IMR-90 (cell line): ENCODE measurements at regions not wholly inside any gene's neighbourhood (a gene's known extent, or its start where the extent isn't known, plus 50 kb on each side); places are given as distances from the start of the nearest gene placed in this dataset.

ENCODE experiments used
- ATAC-seq: fragments of 200-7000 bp; cut with Tn5 transposase; 2 replicates; pipeline ENCODE4 v1.9.1; 2020; ENCODE audit warnings: low read depth, mild to moderate bottlenecking, moderate library complexity
- BruUV-seq: library from RNA; stranded (reverse); fragments of 400-500 nt; replicated peaks from 2 replicates; lab custom pipeline; 2021; lab: Mats Ljungman, UMichigan
- CTCF ChIA-PET: fragments of 300-600 bp; formaldehyde crosslinking; extraction: SDS; loops from one replicate; lab custom pipeline; 2021; ENCODE audit warnings: antibody characterized with exemption; lab: Yijun Ruan, JAX
- POLR2A ChIA-PET: fragments of 300-600 bp; sonication (Branson Sonifier 250); formaldehyde crosslinking; loops from one replicate; lab custom pipeline; 2022; ENCODE audit warnings: antibody characterized with exemption; ENCODE audit not compliant: unreplicated experiment; lab: Charles Lee
- DNase-seq: peaks from one replicate; pipeline ENCODE4 v3.0.0; 2013
- H2AFZ ChIP-seq: replicated peaks from 2 replicates; pipeline ENCODE3; 2013; ENCODE audit warnings: low read length, mild to moderate bottlenecking; ENCODE audit not compliant: poor library complexity
- H2AK5ac ChIP-seq: 2 replicates; pipeline ENCODE4 v1.6.1; 2013; ENCODE audit warnings: low read depth, low read length, inconsistent platforms
- H2AK9ac ChIP-seq: replicated peaks from 2 replicates; pipeline ENCODE3; 2013; ENCODE audit warnings: mild to moderate bottlenecking, low read depth, low read length, moderate library complexity; ENCODE audit not compliant: poor library complexity
- H2BK120ac ChIP-seq: 2 replicates; pipeline ENCODE4 v1.6.1; 2013; ENCODE audit warnings: low read depth, low read length, inconsistent platforms
- H2BK15ac ChIP-seq: 3 replicates; pipeline ENCODE4 v1.6.1; 2013; ENCODE audit warnings: low read depth, low read length, inconsistent platforms
- H2BK20ac ChIP-seq: 2 replicates; pipeline ENCODE4 v1.6.1; 2013; ENCODE audit warnings: low read depth, mild to moderate bottlenecking, inconsistent platforms, low read length, moderate library complexity
- H2BK5ac ChIP-seq: 2 replicates; pipeline ENCODE4 v1.6.1; 2013; ENCODE audit warnings: mild to moderate bottlenecking, low read depth, low read length, inconsistent platforms; ENCODE audit not compliant: poor library complexity, severe bottlenecking
- H3K14ac ChIP-seq: replicated peaks from 2 replicates; pipeline ENCODE4 v1.6.1; 2013; ENCODE audit warnings: low read depth, low read length, inconsistent platforms
- H3K18ac ChIP-seq: 2 replicates; pipeline ENCODE4 v1.6.1; 2013; ENCODE audit warnings: low read depth, low read length, control low read depth
- H3K23ac ChIP-seq: 2 replicates; pipeline ENCODE4 v1.6.1; 2013; ENCODE audit warnings: low read depth, low read length, inconsistent platforms
- H3K27ac ChIP-seq: 2 replicates; pipeline ENCODE4 v1.5.1; 2013; ENCODE audit warnings: mild to moderate bottlenecking, control low read depth, low read length; ENCODE audit not compliant: insufficient read depth
- H3K27me3 ChIP-seq: 2 replicates; pipeline ENCODE4 v1.6.1; 2013; ENCODE audit warnings: low read length; ENCODE audit not compliant: control insufficient read depth, insufficient read depth
- H3K36me3 ChIP-seq: 2 replicates; pipeline ENCODE4 v1.6.1; 2013; ENCODE audit warnings: low read length, mixed read lengths; ENCODE audit not compliant: control insufficient read depth, insufficient read depth
- H3K4ac ChIP-seq: 2 replicates; pipeline ENCODE4 v1.6.1; 2013; ENCODE audit warnings: low read depth, low read length, inconsistent platforms
- H3K4me1 ChIP-seq: 2 replicates; pipeline ENCODE4 v1.6.1; 2013; ENCODE audit warnings: low read length, mixed read lengths; ENCODE audit not compliant: control insufficient read depth, insufficient read depth
- H3K4me2 ChIP-seq: 2 replicates; pipeline ENCODE4 v1.6.1; 2013; ENCODE audit warnings: low read depth, mild to moderate bottlenecking, control low read depth, low read length, moderate library complexity
- H3K4me3 ChIP-seq: 2 replicates; pipeline ENCODE4 v1.5.1; 2013; ENCODE audit warnings: low read depth, mild to moderate bottlenecking, control low read depth, low read length, moderate library complexity; ENCODE audit not compliant: insufficient read depth
- H3K56ac ChIP-seq: 2 replicates; pipeline ENCODE4 v1.6.1; 2013; ENCODE audit warnings: low read length, inconsistent platforms; ENCODE audit not compliant: insufficient read depth; ENCODE audit errors: extremely low read depth
- H3K79me1 ChIP-seq, 2 experiments: 2 replicates each; pipeline ENCODE4 v1.6.1; 2013; ENCODE audit warnings: low read length in 2 of 2, inconsistent platforms in 1 of 2, low read depth in 1 of 2
- H3K9ac ChIP-seq: 2 replicates; pipeline ENCODE4 v1.6.1; 2013; ENCODE audit warnings: low read depth, low read length, control low read depth
- H3K9me1 ChIP-seq: 2 replicates; pipeline ENCODE4 v1.6.1; 2013; ENCODE audit warnings: low read length, inconsistent platforms; ENCODE audit not compliant: insufficient read depth
- H3K9me3 ChIP-seq: 2 replicates; pipeline ENCODE4 v1.6.1; 2013; ENCODE audit warnings: low read length; ENCODE audit not compliant: control insufficient read depth, insufficient read depth
- H4K20me1 ChIP-seq: 2 replicates; pipeline ENCODE4 v1.6.1; 2013; ENCODE audit warnings: low read length, inconsistent platforms; ENCODE audit not compliant: insufficient read depth
- H4K5ac ChIP-seq: 2 replicates; pipeline ENCODE4 v1.6.1; 2013; ENCODE audit warnings: mild to moderate bottlenecking, low read depth, low read length, control low read depth
- H4K8ac ChIP-seq, 2 experiments: 2 replicates each; pipeline ENCODE4 v1.6.1; 2013; ENCODE audit warnings: low read depth in 2 of 2, low read length in 2 of 2, control low read depth in 1 of 2, inconsistent platforms in 1 of 2
- H4K91ac ChIP-seq: 2 replicates; pipeline ENCODE4 v1.6.1; 2013; ENCODE audit warnings: low read depth, low read length, inconsistent platforms; ENCODE audit not compliant: insufficient read depth
- BHLHE40 ChIP-seq: fragments of 150-350 bp; IDR thresholded peaks from 2 replicates; pipeline ENCODE4 v1.6.1; 2016; ENCODE audit warnings: mild to moderate bottlenecking, low read depth, low read length
- CHD1 ChIP-seq: IDR thresholded peaks from 2 replicates; pipeline ENCODE4 v1.6.1; 2012; ENCODE audit warnings: low read depth, low read length, improper control_type of control experiment
- FOS ChIP-seq: fragments of 150-350 bp; IDR thresholded peaks from 2 replicates; pipeline ENCODE4 v1.6.1; 2016; ENCODE audit warnings: low read depth, low read length
- MAZ ChIP-seq: IDR thresholded peaks from 2 replicates; pipeline ENCODE4 v1.6.1; 2012; ENCODE audit warnings: low read depth, mild to moderate bottlenecking, low read length, improper control_type of control experiment, moderate library complexity, borderline replicate concordance
- RFX5 ChIP-seq: IDR thresholded peaks from 2 replicates; pipeline ENCODE4 v1.8.0; 2012; ENCODE audit warnings: low read depth, mild to moderate bottlenecking, low read length, moderate library complexity
- whole genome bisulfite sequencing, 2 experiments: methylation state at CpG; one replicate each; pipeline versions ENCODE4 v1.1.5 to v1.1.7; 2013; ENCODE audit warnings: missing lambda C conversion rate in 2 of 2; ENCODE audit not compliant: insufficient read length in 1 of 2; ENCODE audit errors: extremely low coverage in 2 of 2; 5-methylcytosine and 5-hydroxymethylcytosine counted together
- dilution Hi-C: fragments of 300-500 bp; cut with HindIII; formaldehyde crosslinking; loops from one replicate; pipeline ENCODE4 v1.14.3; 2018; ENCODE audit warnings: low sequenced_read_pairs; ENCODE audit not compliant: unreplicated experiment
- in situ Hi-C: fragments of 300-500 bp; cut with MboI; formaldehyde crosslinking; loops from 3 replicates; pipeline ENCODE4 v1.14.3; 2019; ENCODE audit warnings: low sequenced_read_pairs, inconsistent platforms, mixed read lengths
- intact Hi-C: fragments of 100-400 bp; cut with micrococcal nuclease; formaldehyde crosslinking; loops from 2 replicates; pipeline ENCODE4 v1.10.0; 2022
- TF ChIP-seq, protein P1 (sequence below): fragments of 150-350 bp; IDR thresholded peaks from 2 replicates; pipeline ENCODE4 v1.6.1; 2016; ENCODE audit warnings: low read depth, mild to moderate bottlenecking, low read length, moderate library complexity, borderline replicate concordance

DNA sequence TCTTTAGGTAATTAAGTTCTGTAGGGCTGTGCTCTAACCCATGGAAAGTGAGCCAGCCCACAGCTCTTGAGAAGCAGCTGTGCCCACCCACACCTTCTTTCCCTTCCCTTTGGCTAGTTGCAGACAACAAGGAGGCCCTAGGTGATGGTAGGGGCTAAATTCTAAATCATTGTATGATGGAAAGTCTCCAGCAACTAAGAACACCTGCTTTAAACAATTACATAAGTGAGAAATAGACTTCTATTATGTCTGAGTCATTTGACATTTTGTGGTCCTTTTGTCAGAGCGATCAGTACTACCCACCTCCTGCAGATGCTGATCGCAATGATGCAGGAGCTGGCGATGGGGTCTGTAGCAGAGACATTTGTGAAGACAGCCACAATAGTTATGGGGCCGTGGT is 79.6 kb downstream of the TEX51 start:
- H3K9me1 ChIP-seq, result no peaks in the 10 kb centered on the region
- dilution Hi-C loops, result no loop called here
- H2AFZ ChIP-seq, result no peak overlapping the region
- H2BK20ac ChIP-seq, result no peak overlapping the region
- H3K9me3 ChIP-seq, result no peaks in the 10 kb centered on the region
- in situ Hi-C loops, result no loop called here
- WGBS, 2 experiments, result 60% methylated on average over 1 of the region's 4 CpGs; no CpG with 5 or more reads in 1 of the 2 experiments
- no peak overlapping the region for H3K18ac ChIP-seq
- intact Hi-C loops, result no loop called here
- no peak overlapping the region for H2AK5ac ChIP-seq
- no peak overlapping the region for H3K14ac ChIP-seq
- peaks cover 34% of the 10 kb centered on the region for H3K27me3 ChIP-seq
- no peak overlapping the region for H3K27ac ChIP-seq
- H3K9ac ChIP-seq, result no peak overlapping the region
- no peaks in the 10 kb centered on the region for H3K4me1 ChIP-seq
- no peak overlapping the region for H3K56ac ChIP-seq
- no peaks in the 10 kb centered on the region for H3K79me1 ChIP-seq
- H4K91ac ChIP-seq, result no peak overlapping the region
- no peak overlapping the region for H3K4me2 ChIP-seq
- H4K5ac ChIP-seq, result no peak overlapping the region
- H2AK9ac ChIP-seq, result no peak overlapping the region
- H2BK15ac ChIP-seq, result no peak overlapping the region
- CTCF ChIA-PET, result no interaction called here
- H4K8ac ChIP-seq, result no peak overlapping the region
- no peak overlapping the region for H2BK5ac ChIP-seq
- H3K4ac ChIP-seq, result no peak overlapping the region
- H3K4me3 ChIP-seq, result no peak overlapping the region
- H3K23ac ChIP-seq, result no peak overlapping the region
- POLR2A ChIA-PET, result no interaction called here
- no peaks in the 10 kb centered on the region for H4K20me1 ChIP-seq
- no peak overlapping the region for H2BK120ac ChIP-seq
- TF ChIP-seq BHLHE40, result no peak
- TF ChIP-seq, protein P1, sequence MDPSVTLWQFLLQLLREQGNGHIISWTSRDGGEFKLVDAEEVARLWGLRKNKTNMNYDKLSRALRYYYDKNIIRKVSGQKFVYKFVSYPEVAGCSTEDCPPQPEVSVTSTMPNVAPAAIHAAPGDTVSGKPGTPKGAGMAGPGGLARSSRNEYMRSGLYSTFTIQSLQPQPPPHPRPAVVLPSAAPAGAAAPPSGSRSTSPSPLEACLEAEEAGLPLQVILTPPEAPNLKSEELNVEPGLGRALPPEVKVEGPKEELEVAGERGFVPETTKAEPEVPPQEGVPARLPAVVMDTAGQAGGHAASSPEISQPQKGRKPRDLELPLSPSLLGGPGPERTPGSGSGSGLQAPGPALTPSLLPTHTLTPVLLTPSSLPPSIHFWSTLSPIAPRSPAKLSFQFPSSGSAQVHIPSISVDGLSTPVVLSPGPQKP, result no peak
- TF ChIP-seq RFX5, result no peak
- no peak for TF ChIP-seq MAZ
- TF ChIP-seq FOS, result no peak
- TF ChIP-seq CHD1, result no peak
- DNase-seq, result no peak
- H3K36me3 ChIP-seq, result no peaks in the 10 kb centered on the region
- BruUV-seq, result no TSS peak
- ATAC-seq, result no peak
